ENCODE measurements at regions not wholly inside any gene's neighbourhood (a gene's known extent, or its start where the extent isn't known, plus 50 kb on each side); places are given as distances from the start of the nearest gene placed in this dataset.

- DNase-seq (ENCODE audit: low spot score), result no peak
Measured at GRCh38 chr3:14286887-14287500, 108.4 kb downstream of the LSM3 start.

- no peak for DNase-seq (ENCODE audit: low spot score)
Measured at GRCh38 chr3:14288177-14288788, 109.7 kb downstream of the LSM3 start.

- DNase-seq (ENCODE audit: low spot score), result peak; percentile 49
Measured at GRCh38 chr3:14288833-14289451, 110.3 kb downstream of the LSM3 start.

- DNase-seq (ENCODE audit: low spot score), result no peak
Measured at GRCh38 chr3:14289590-14290461, 111.2 kb downstream of the LSM3 start.

- DNase-seq (ENCODE audit: low spot score), result no peak
Measured at GRCh38 chr3:14290631-14291385, 111.6 kb upstream of the SLC6A6 start.

GRCh38 chr3:14295037-14295436 lies 107.4 kb upstream of the SLC6A6 start:
- no peak for DNase-seq (ENCODE audit: low spot score)

- no peak for DNase-seq (ENCODE audit: low spot score)
Measured at GRCh38 chr3:14295801-14296200, 106.6 kb upstream of the SLC6A6 start.

- DNase-seq (ENCODE audit: low spot score), result no peak
Measured at GRCh38 chr3:14297305-14297704, 105.1 kb upstream of the SLC6A6 start.

GRCh38 chr3:14297784-14298236 lies 104.6 kb upstream of the SLC6A6 start:
- no peak for DNase-seq (ENCODE audit: low spot score)

GRCh38 chr3:14298442-14298841 lies 104.0 kb upstream of the SLC6A6 start:
- DNase-seq (ENCODE audit: low spot score), result no peak

GRCh38 chr3:14298991-14299555 lies 103.3 kb upstream of the SLC6A6 start:
- DNase-seq (ENCODE audit: low spot score), result no peak

GRCh38 chr3:14299767-14300166 lies 102.6 kb upstream of the SLC6A6 start:
- no peak for DNase-seq (ENCODE audit: low spot score)

GRCh38 chr3:14300721-14301399 lies 101.5 kb upstream of the SLC6A6 start:
- no peak for DNase-seq (ENCODE audit: low spot score)

GRCh38 chr3:14301558-14301957 lies 100.8 kb upstream of the SLC6A6 start:
- DNase-seq (ENCODE audit: low spot score), result no peak

- no peak for DNase-seq (ENCODE audit: low spot score)
Measured at GRCh38 chr3:14303336-14304100, 98.9 kb upstream of the SLC6A6 start.

- no peak for DNase-seq (ENCODE audit: low spot score)
Measured at GRCh38 chr3:14304101-14305045, 98.0 kb upstream of the SLC6A6 start.

- DNase-seq (ENCODE audit: low spot score), result no peak
Measured at GRCh38 chr3:14305324-14305723, 97.1 kb upstream of the SLC6A6 start.

GRCh38 chr3:14306142-14306541 lies 96.3 kb upstream of the SLC6A6 start:
- DNase-seq (ENCODE audit: low spot score), result no peak
